C4-2B (cell line): ENCODE measurements at regions not wholly inside any gene's neighbourhood (a gene's known extent, or its start where the extent isn't known, plus 50 kb on each side); places are given as distances from the start of the nearest gene placed in this dataset.

Experiments used
- CTCF ChIP-seq: fragments of 450-650 bp; conservative IDR thresholded peaks from 2 replicates; pipeline ENCODE4 v1.5.1; 2017; ENCODE audit warnings: mild to moderate bottlenecking
- ZFX ChIP-seq: fragments of 450-650 bp; IDR thresholded peaks from 2 replicates; pipeline ENCODE4 v1.6.1; 2017

GRCh38 chr5:180437336-180437735 lies 56.8 kb upstream of the CNOT6 start:
- TF ChIP-seq CTCF (no peak), ZFX (no peak)
